Osteocyte (in vitro differentiated cells): ENCODE measurements at regions not wholly inside any gene's neighbourhood (a gene's known extent, or its start where the extent isn't known, plus 50 kb on each side); places are given as distances from the start of the nearest gene placed in this dataset.

ENCODE experiments used
- DNase-seq: peaks from one replicate; pipeline ENCODE4 v3.0.0; 2021; ENCODE audit warnings: mixed read lengths; ENCODE audit not compliant: unreplicated experiment; ENCODE audit errors: extremely low spot score
- H3K27ac Mint-ChIP-seq: one replicate; pipeline ENCODE4 v1.8.0; 2021; ENCODE audit warnings: mild to moderate bottlenecking, mixed read lengths; ENCODE audit not compliant: unreplicated experiment
- H3K27me3 Mint-ChIP-seq: one replicate; pipeline ENCODE4 v1.8.0; 2021; ENCODE audit warnings: mixed read lengths; ENCODE audit not compliant: unreplicated experiment
- H3K36me3 Mint-ChIP-seq: one replicate; pipeline ENCODE4 v1.8.0; 2021; ENCODE audit warnings: mixed read lengths; ENCODE audit not compliant: unreplicated experiment
- H3K4me1 Mint-ChIP-seq: one replicate; pipeline ENCODE4 v1.8.0; 2021; ENCODE audit warnings: mixed read lengths; ENCODE audit not compliant: unreplicated experiment
- H3K4me3 Mint-ChIP-seq: one replicate; pipeline ENCODE4 v1.8.0; 2021; ENCODE audit warnings: mild to moderate bottlenecking, moderate library complexity, mixed read lengths; ENCODE audit not compliant: unreplicated experiment
- H3K9me3 Mint-ChIP-seq: one replicate; pipeline ENCODE4 v1.8.0; 2021; ENCODE audit warnings: mixed read lengths; ENCODE audit not compliant: unreplicated experiment
- CTCF ChIP-seq: fragments of 200-600 bp; sonication (generic); IDR thresholded peaks from 2 replicates; pipeline ENCODE4 v1.5.0; 2021; ENCODE audit warnings: antibody characterized with exemption, mild to moderate bottlenecking, moderate library complexity

- Mint-ChIP-seq H3K27ac (no peak overlapping the region), H3K36me3 (no peaks in the 10 kb centered on the region), H3K27me3 (peaks cover 2% of the 10 kb centered on the region), H3K9me3 (no peaks in the 10 kb centered on the region), H3K4me3 (no peak overlapping the region), H3K4me1 (no peaks in the 10 kb centered on the region)
- TF ChIP-seq CTCF, result no peak
- DNase-seq, result no peak
These were observed 200.7 kb downstream of the RPIA start for GRCh38 chr2:88892207-88892606.

GRCh38 chr2:88892788-88893187 lies 201.3 kb downstream of the RPIA start:
- no peak overlapping the region for H3K27ac Mint-ChIP-seq
- peaks cover 2% of the 10 kb centered on the region for H3K27me3 Mint-ChIP-seq
- no peak overlapping the region for H3K4me3 Mint-ChIP-seq
- H3K36me3 Mint-ChIP-seq, result no peaks in the 10 kb centered on the region
- no peaks in the 10 kb centered on the region for H3K9me3 Mint-ChIP-seq
- TF ChIP-seq CTCF, result no peak
- no peak for DNase-seq
- H3K4me1 Mint-ChIP-seq, result no peaks in the 10 kb centered on the region

DNA sequence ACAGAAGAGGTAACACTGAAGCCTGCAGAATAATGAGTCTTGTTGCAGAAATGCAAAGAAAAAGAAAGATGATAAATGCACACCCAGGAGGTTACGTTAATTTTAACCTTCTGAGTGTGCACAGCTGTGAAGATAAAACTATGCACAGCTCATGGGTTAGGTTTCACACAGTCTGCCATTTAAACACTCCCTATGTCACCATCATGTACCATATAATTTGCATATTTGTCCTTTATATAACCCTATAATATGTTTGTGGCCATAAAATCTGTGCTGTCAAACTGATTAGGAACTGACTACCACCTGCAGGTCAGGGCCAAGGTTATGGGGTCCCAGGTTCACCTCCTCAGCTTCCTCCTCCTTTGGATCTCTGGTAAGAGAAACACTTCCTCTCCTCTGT lies 205.5 kb downstream of the RPIA start:
- no peak for DNase-seq
- H3K36me3 Mint-ChIP-seq, result no peaks in the 10 kb centered on the region
- H3K27ac Mint-ChIP-seq, result no peak overlapping the region
- H3K4me1 Mint-ChIP-seq, result no peaks in the 10 kb centered on the region
- H3K27me3 Mint-ChIP-seq, result peaks cover 5% of the 10 kb centered on the region
- no peak for TF ChIP-seq CTCF
- H3K9me3 Mint-ChIP-seq, result no peaks in the 10 kb centered on the region
- no peak overlapping the region for H3K4me3 Mint-ChIP-seq

DNA sequence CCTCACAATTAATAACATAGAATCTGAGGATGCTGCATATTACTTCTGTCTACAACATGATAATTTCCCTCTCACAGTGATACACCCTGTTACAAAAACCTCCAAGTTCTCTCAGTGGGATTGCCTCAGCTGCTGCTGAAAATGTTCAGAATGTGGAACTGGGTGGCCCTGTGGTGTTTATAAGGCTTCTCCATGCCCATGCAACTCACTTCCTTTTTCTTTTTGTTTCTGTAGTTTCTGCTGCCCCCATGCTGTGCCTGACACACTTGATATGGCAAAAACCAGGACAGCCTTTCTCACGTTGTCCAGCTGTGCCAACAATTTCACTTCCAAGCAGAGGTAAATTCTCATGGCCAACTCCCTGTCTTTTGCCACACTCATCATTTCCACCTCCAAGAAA lies 206.2 kb downstream of the RPIA start:
- no peak overlapping the region for H3K27ac Mint-ChIP-seq
- no peaks in the 10 kb centered on the region for H3K9me3 Mint-ChIP-seq
- no peaks in the 10 kb centered on the region for H3K4me1 Mint-ChIP-seq
- H3K4me3 Mint-ChIP-seq, result no peak overlapping the region
- peaks cover 5% of the 10 kb centered on the region for H3K27me3 Mint-ChIP-seq
- H3K36me3 Mint-ChIP-seq, result no peaks in the 10 kb centered on the region
- DNase-seq, result no peak
- TF ChIP-seq CTCF, result no peak

GRCh38 chr2:88903749-88904353 lies 212.4 kb downstream of the RPIA start:
- Mint-ChIP-seq H3K27ac (no peak overlapping the region), H3K4me3 (no peak overlapping the region), H3K27me3 (peaks cover 3% of the 10 kb centered on the region), H3K4me1 (no peaks in the 10 kb centered on the region), H3K9me3 (no peaks in the 10 kb centered on the region), H3K36me3 (no peaks in the 10 kb centered on the region)
- no peak for DNase-seq
- TF ChIP-seq CTCF, result peak; percentile 43
